Panc1 (cell line): ENCODE measurements at regions not wholly inside any gene's neighbourhood (a gene's known extent, or its start where the extent isn't known, plus 50 kb on each side); places are given as distances from the start of the nearest gene placed in this dataset.

Experiments used
- ATAC-seq: fragments of 200-7000 bp; cut with Tn5 transposase; 2 replicates; pipeline ENCODE4 v1.9.1; 2020; ENCODE audit warnings: mild to moderate bottlenecking, moderate library complexity
- BruUV-seq: library from RNA; stranded (reverse); fragments of 400-500 nt; replicated peaks from 2 replicates; lab custom pipeline; 2021; lab: Mats Ljungman, UMichigan
- CTCF ChIA-PET: fragments of 300-600 bp; sonication (Branson Sonifier 250); formaldehyde crosslinking; loops from one replicate; lab custom pipeline; 2022; ENCODE audit warnings: antibody characterized with exemption; lab: Charles Lee
- POLR2A ChIA-PET: fragments of 300-600 bp; sonication (Branson Sonifier 250); formaldehyde crosslinking; loops from one replicate; lab custom pipeline; 2022; ENCODE audit warnings: antibody characterized with exemption; lab: Charles Lee
- DNase-seq: peaks from one replicate; pipeline ENCODE4 v3.0.0-alpha.2; 2010; ENCODE audit warnings: low read depth, low spot score
- H3K27ac ChIP-seq: 2 replicates; pipeline ENCODE4 v1.5.1; 2011; ENCODE audit warnings: mild to moderate bottlenecking, low read length, inconsistent platforms
- H3K27me3 ChIP-seq: fragments of 200-500 bp; sonication (Bioruptor generic); 2 replicates; pipeline ENCODE4 v1.6.0; 2014; ENCODE audit warnings: low read length, inconsistent platforms; ENCODE audit not compliant: control insufficient read depth, insufficient read depth
- H3K36me3 ChIP-seq: fragments of 200-500 bp; sonication (Bioruptor generic); 2 replicates; pipeline ENCODE4 v1.5.1; 2014; ENCODE audit warnings: inconsistent platforms, mild to moderate bottlenecking, low read length, moderate library complexity; ENCODE audit not compliant: control insufficient read depth, insufficient read depth
- H3K4me1 ChIP-seq: 2 replicates; pipeline ENCODE4 v1.5.1; 2011; ENCODE audit warnings: inconsistent platforms, mild to moderate bottlenecking, low read length, moderate library complexity; ENCODE audit not compliant: control insufficient read depth, insufficient read depth
- H3K4me3 ChIP-seq, 2 experiments: 2 replicates each; pipeline ENCODE4 v1.5.1; 2011 to 2012; ENCODE audit warnings: low read depth in 2 of 2, low read length in 2 of 2, mild to moderate bottlenecking in 2 of 2, inconsistent platforms in 1 of 2, moderate library complexity in 1 of 2
- H3K9me3 ChIP-seq: fragments of 200-500 bp; sonication (Bioruptor generic); 2 replicates; pipeline ENCODE4 v1.5.1; 2014; ENCODE audit warnings: low read depth, mild to moderate bottlenecking, inconsistent platforms, low read length, moderate library complexity; ENCODE audit not compliant: control insufficient read depth, insufficient read depth
- POLR2AphosphoS5 ChIP-seq: IDR thresholded peaks from 2 replicates; pipeline ENCODE4 v1.6.1; 2012; ENCODE audit warnings: mild to moderate bottlenecking, low read depth, low read length, moderate library complexity
- SIN3A ChIP-seq: IDR thresholded peaks from 2 replicates; pipeline ENCODE4 v1.6.1; 2012; ENCODE audit warnings: low read depth, mild to moderate bottlenecking, low read length, moderate library complexity, borderline replicate concordance; ENCODE audit not compliant: insufficient read depth
- TCF7L2 ChIP-seq: IDR thresholded peaks from 2 replicates; pipeline ENCODE4 v1.6.1; 2011; ENCODE audit warnings: mild to moderate bottlenecking, low read depth, low read length, inconsistent platforms
- in situ Hi-C: cut with HindIII; loops from 2 replicates; pipeline ENCODE4 v1.10.0; 2016; ENCODE audit warnings: low sequenced_read_pairs, low pct_unique_long_range_greater_than_20kb
- intact Hi-C: fragments of 100-400 bp; cut with micrococcal nuclease; formaldehyde crosslinking; loops from one replicate; pipeline ENCODE4 v1.10.0; 2022; ENCODE audit not compliant: unreplicated experiment
- TF ChIP-seq, protein P1 (sequence below): fragments of 450-650 bp; IDR thresholded peaks from 2 replicates; pipeline ENCODE4 v1.5.1; 2017; ENCODE audit warnings: mild to moderate bottlenecking
- TF ChIP-seq, protein P2 (sequence below), 2 experiments: IDR thresholded peaks; 2 replicates each; pipeline ENCODE4 v1.6.1; 2011 to 2012; ENCODE audit warnings: low read depth in 2 of 2, control low read depth in 1 of 2, low read length in 1 of 2, mild to moderate bottlenecking in 1 of 2, moderate library complexity in 1 of 2; ENCODE audit not compliant: insufficient read depth in 1 of 2

DNA sequence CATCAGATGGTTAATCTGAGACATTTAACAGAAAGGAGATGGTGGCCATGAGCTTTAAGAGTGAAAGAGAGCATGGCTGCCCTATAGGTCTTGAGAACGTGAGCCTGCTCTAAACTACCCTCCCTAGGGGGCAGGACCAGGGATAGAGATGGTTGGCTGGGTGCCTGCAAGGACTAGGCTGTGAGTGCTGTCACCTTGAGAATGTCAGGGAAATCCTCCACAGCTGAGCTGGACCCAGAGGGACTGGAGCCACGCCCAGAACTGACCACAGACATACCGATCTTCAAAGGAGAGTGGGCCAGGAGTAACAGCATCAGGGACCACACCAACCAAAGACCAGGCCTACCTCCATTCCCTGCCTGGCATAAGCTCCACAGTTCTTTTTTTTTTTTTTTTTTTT lies 53.6 kb upstream of the UBE2E1 start:
- ChIA-PET CTCF (no interaction called here), POLR2A (interaction anchor here (0.6 kb wide), 2 partner anchors 18 to 27 kb away, joined by 3 to 4 read pairs; no protein-coding TSS in a partner anchor)
- DNase-seq (no peak), ATAC-seq (no peak)
- intact Hi-C loops = no loop called here
- Histone ChIP-seq H3K9me3 (no peaks in the 10 kb centered on the region), H3K27me3 (no peaks in the 10 kb centered on the region), H3K4me1 (peaks cover 11% of the 10 kb centered on the region), H3K36me3 (no peaks in the 10 kb centered on the region), H3K4me3 (no peak overlapping the region), H3K27ac (no peak overlapping the region)
- in situ Hi-C loops = no loop called here
- TF ChIP-seq TCF7L2 (no peak), POLR2AphosphoS5 (no peak), SIN3A (no peak)
- TF ChIP-seq, protein P1, sequence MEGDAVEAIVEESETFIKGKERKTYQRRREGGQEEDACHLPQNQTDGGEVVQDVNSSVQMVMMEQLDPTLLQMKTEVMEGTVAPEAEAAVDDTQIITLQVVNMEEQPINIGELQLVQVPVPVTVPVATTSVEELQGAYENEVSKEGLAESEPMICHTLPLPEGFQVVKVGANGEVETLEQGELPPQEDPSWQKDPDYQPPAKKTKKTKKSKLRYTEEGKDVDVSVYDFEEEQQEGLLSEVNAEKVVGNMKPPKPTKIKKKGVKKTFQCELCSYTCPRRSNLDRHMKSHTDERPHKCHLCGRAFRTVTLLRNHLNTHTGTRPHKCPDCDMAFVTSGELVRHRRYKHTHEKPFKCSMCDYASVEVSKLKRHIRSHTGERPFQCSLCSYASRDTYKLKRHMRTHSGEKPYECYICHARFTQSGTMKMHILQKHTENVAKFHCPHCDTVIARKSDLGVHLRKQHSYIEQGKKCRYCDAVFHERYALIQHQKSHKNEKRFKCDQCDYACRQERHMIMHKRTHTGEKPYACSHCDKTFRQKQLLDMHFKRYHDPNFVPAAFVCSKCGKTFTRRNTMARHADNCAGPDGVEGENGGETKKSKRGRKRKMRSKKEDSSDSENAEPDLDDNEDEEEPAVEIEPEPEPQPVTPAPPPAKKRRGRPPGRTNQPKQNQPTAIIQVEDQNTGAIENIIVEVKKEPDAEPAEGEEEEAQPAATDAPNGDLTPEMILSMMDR = no peak
- TF ChIP-seq, protein P2, sequence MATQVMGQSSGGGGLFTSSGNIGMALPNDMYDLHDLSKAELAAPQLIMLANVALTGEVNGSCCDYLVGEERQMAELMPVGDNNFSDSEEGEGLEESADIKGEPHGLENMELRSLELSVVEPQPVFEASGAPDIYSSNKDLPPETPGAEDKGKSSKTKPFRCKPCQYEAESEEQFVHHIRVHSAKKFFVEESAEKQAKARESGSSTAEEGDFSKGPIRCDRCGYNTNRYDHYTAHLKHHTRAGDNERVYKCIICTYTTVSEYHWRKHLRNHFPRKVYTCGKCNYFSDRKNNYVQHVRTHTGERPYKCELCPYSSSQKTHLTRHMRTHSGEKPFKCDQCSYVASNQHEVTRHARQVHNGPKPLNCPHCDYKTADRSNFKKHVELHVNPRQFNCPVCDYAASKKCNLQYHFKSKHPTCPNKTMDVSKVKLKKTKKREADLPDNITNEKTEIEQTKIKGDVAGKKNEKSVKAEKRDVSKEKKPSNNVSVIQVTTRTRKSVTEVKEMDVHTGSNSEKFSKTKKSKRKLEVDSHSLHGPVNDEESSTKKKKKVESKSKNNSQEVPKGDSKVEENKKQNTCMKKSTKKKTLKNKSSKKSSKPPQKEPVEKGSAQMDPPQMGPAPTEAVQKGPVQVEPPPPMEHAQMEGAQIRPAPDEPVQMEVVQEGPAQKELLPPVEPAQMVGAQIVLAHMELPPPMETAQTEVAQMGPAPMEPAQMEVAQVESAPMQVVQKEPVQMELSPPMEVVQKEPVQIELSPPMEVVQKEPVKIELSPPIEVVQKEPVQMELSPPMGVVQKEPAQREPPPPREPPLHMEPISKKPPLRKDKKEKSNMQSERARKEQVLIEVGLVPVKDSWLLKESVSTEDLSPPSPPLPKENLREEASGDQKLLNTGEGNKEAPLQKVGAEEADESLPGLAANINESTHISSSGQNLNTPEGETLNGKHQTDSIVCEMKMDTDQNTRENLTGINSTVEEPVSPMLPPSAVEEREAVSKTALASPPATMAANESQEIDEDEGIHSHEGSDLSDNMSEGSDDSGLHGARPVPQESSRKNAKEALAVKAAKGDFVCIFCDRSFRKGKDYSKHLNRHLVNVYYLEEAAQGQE (IDR thresholded peaks at IDR 0.05; ENCODE audit: insufficient read depth in 1 of 2, low read depth in 2 of 2, low read length in 1 of 2) = no peak
- no TSS peak for BruUV-seq

DNA sequence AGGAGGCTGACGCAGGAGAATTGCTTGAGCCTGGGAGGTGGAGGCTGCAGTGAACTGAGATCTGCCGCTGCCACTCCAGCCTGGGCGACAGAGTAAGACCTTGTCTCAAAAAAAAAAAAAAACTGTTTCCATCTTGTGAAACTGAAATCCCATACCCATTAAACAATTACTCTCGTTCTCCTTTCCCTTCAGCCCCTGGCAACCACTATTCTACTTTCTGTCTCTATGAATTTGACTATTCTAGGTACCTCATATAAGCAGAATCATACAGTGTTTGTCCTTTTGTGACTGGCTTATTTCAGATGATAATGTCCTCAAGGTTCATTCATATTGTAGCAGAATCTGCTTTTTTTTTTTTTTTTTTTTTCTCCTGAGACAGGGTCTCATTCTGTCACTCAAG lies 51.5 kb upstream of the UBE2E1 start:
- intact Hi-C loops = no loop called here
- TF ChIP-seq SIN3A (no peak), TCF7L2 (no peak), POLR2AphosphoS5 (no peak)
- TF ChIP-seq, protein P1 = no peak
- TF ChIP-seq, protein P2 (IDR thresholded peaks at IDR 0.05; ENCODE audit: insufficient read depth in 1 of 2, low read depth in 2 of 2, low read length in 1 of 2) = no peak
- no peak overlapping the region for H3K27ac ChIP-seq
- in situ Hi-C loops = no loop called here
- ATAC-seq = no peak
- DNase-seq = no peak
- no peak overlapping the region for H3K4me3 ChIP-seq
- ChIA-PET CTCF (no interaction called here), POLR2A (no interaction called here)
- H3K4me1 ChIP-seq = peaks cover 11% of the 10 kb centered on the region
- no peaks in the 10 kb centered on the region for H3K27me3 ChIP-seq
- H3K36me3 ChIP-seq = no peaks in the 10 kb centered on the region
- H3K9me3 ChIP-seq = no peaks in the 10 kb centered on the region
- BruUV-seq = no TSS peak
